ENCODE measurements at regions not wholly inside any gene's neighbourhood (a gene's known extent, or its start where the extent isn't known, plus 50 kb on each side); places are given as distances from the start of the nearest gene placed in this dataset.

- DNase-seq: no peak
Measured at GRCh38 chr19:31959527-31960018, 385.8 kb upstream of the ZNF507 start.

GRCh38 chr19:31960474-31960873, 384.9 kb upstream of the ZNF507 start:
- DNase-seq: no peak

DNA sequence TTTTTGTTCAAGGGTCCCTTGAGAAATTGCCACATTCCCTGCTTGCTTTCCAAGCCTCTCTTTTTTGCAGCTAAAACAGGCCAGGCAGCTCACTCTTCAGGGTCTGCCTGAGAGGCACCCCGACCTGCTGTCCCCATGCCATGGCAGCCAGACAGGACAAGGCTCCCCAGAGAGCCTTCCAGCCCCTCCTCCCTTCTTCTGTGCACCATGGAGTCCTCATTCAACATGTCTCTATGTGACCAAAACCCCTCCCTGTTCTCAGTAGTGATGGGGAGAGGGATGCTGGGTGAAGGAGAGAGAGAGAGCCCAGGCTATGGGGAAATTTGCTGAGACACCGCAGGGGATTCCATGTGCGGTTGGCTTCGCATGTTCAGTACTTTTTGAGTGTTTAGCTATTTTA, 384.2 kb upstream of the ZNF507 start:
- DNase-seq: no peak

DNA sequence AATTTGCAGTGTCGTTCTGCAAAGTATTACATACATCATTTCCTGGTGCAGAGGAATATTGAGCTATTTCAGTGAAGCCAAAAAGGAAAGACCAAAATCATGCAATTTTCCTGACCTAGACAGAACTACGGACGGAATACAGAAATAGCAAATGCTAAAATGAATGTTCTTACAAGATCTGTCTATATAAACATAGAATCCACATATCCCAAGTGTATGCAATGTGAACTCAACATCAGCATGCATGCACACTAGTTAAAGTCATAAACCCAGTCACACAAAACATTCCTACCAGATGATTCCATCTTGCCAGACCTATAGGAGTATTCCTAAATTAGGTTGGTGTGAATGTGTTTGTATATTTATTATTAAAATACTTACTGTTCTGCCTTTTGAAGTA, 383.7 kb upstream of the ZNF507 start:
- DNase-seq: no peak

DNA sequence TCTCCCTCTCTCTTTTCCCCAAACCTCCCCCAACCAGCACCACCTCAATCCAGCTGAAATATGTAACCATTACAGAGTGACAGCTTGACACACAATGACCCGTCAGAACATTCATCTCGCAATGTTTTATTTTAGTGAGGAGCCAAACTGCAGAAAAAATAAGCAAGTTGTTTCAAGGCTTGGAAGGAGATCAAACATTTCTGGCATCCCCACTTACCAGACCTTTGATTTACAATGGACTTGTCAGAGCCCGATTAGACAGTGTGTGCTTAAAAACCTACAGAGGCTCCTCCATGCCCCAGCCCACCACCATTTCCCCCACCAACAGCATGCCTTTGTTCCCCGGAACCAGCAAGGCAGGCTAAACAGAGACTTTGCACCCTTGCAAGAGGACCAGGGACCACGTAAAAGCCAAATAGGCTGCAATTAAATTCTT, 382.8 kb upstream of the ZNF507 start:
- no peak for DNase-seq

- no peak for DNase-seq
Measured at GRCh38 chr19:31963746-31964145, 381.7 kb upstream of the ZNF507 start.

GRCh38 chr19:31969016-31969415, 376.4 kb upstream of the ZNF507 start:
- DNase-seq: no peak

GRCh38 chr19:31970027-31970461, 375.4 kb upstream of the ZNF507 start:
- DNase-seq: no peak

- DNase-seq: no peak
Measured at GRCh38 chr19:31974290-31974689, 371.1 kb upstream of the ZNF507 start.

DNA sequence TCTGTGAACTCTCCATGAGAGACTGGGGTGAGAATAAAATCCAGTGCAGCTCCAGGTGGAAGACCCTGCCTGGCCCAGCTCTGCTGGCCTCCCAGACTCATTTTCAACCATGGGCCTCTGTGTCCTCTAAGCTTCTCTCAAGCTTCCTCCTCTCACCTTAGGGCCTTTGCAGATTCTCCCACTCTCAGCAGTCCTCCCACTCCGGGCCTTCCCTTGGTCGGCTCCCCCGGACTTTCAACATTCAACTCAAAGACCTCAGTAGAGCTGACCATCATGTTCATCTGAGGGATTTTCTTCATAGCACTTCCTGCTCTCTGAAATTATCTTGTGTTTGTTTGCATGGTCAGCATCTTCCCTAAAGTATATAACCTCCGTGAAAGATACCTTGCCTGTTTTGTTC, 370.5 kb upstream of the ZNF507 start:
- no peak for DNase-seq

DNA sequence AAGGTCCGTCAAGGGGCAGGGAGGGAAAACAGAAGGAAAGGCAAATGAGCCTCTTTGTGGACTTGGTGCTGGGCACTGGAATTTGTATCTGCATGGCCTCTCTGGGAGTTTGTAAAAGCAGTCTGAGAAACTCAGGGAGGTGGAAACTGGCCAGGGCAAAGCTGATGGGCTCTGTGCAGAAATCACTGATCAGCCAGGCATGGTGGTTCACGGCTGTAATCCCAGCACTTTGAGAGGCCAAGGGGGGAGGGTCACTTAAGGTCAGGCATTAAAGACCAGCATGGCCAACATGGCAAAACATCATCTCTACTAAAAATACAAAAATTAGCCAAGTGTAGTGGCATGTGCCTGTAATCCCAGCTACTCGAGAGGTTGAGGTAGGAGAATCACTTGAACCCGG, 369.9 kb upstream of the ZNF507 start:
- no peak for DNase-seq

DNA sequence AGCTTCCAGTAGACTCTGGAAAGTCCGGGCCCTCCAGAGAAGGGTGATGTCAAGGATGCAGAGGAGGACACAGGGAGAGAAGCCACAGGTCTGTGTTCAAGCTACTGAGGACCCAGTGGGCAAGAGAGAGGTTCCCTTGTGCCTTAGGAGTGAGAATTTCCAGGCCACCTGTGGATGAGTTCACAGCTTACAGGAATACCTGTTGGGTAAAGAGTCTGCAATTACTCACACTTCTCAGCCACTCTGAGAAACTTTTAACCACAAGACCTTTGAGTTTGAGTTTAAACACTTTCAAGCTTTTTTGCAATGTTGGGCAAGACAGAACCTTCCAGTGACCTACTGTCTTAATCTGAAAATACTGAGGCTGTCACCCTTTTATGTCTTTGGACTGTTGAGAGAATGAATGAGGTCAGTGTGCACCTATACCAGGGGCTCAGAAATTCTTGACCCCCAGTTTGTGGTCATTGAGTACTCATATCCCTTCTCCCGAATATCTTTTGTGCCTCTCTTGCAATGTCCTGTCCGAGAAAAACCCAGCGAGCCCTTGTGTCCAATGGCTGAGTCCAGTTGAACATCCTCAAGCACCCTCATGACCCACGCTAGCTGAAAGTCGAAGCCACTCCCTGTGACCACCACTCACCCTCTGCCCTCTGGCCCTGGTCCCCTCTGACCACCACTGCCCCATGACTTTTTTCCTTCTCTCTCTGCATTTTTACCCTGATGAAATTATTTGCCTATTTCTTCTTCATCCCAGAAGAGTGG, 368.5 kb upstream of the ZNF507 start:
- DNase-seq: no peak

DNA sequence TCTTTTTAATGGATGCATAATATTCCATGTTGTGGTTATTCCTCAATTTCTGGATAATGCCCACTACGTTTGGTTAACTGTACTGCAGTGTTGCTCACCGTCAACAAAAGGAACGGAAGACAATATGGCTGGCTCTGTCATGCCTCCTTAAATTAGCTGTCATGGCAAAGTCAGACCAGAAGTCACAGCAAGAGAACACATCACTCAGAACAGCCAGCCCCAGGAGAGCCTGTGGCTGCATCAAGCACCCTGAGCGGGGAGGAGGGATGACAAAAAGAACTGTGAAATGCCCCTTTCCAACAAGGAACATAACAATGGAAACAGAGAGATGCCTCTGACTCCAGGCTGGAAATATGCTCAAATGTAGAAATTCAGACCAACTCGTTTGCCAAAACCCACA, 366.0 kb upstream of the ZNF507 start:
- DNase-seq: no peak

GRCh38 chr19:31979949-31980670, 365.3 kb upstream of the ZNF507 start:
- DNase-seq: no peak

DNA sequence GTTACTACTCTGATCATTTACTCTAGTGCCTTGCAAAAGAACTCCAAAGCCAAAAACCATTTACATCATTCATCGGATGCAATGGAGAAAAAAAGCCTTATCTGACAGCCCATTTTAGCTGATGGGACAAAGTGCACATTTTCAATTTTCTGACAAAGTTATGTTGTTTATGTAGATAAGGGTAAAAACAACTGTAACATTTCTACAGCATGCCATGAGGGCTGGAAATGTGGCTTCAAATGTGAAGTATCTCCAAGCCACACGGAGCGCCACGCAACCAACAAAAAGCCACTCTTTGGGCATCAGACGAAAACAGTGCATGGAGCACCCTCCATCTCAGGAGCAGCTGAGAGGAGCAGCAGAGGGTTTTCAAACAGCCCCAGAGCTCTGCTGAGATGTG, 364.6 kb upstream of the ZNF507 start:
- DNase-seq: no peak

- no peak for DNase-seq
Measured at GRCh38 chr19:31981545-31981944, 363.9 kb upstream of the ZNF507 start.

DNA sequence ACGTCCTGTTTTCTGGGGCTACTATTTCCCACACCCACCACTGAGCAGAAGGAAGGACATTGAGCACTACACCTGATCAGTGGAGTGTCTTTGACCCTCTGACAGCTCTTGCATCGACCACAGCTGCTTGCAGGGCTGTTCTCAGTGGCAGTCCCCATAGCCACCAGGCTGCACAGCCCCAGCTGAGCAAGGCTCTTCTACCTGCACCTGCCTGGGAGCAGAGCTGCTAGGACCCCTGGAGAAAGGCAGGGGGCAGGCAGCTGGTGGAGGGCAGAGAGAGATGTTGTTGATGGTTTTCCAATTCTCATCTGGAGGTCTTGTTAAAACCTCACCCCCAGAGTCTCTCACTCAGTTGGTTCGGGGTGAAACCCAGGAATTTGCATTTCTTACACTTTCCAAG, 361.8 kb upstream of the ZNF507 start:
- no peak for DNase-seq

DNA sequence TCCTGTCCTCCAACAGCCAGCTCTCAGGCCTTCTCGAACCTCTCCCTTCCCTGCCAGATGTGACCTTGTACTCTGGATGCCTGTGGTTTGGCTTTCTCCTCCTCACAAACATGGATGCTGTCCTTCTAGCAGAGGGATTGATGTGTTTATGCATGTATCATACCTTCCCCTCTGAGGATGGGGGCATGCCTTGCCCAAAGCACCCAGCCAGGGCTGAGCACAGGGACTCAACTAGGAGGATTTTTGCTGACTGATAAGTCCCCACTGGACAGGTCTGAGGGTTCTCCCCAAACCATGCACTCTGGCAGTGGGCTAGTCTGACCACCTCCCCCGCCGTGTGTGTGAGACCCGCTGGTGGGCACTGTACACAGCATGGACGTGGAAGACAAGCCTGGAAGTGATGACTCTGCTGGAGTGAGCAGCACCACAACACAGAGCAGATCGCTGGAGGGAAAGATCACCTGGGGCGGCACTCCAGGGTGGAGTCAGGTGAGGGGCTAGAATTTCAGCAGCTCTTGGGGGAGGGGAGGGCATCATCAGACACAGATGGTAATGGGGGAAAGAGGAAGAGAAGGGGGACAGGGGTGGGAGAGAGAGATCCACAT, 360.3 kb upstream of the ZNF507 start:
- DNase-seq: no peak

DNA sequence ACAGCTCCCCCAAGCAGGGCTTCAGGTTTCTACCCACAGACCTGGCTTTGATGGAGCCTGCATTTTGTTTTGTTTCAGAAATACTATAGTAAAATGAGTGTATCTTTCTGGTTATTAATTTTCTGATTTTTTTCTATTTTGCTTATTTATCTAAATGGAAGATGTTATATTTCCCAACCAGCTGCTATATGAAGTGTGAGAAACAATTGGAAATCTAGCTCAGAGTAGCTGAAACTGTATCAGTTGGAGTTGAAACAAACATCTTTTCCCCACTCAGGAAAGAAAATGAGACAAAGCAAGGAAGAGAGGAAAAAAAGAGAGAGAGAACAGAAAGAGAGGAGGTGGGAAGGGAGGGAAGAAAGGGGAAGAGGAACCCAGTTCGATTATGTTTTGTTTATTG, 358.5 kb upstream of the ZNF507 start:
- DNase-seq: no peak

GRCh38 chr19:31988256-31988655, 357.2 kb upstream of the ZNF507 start:
- no peak for DNase-seq

DNA sequence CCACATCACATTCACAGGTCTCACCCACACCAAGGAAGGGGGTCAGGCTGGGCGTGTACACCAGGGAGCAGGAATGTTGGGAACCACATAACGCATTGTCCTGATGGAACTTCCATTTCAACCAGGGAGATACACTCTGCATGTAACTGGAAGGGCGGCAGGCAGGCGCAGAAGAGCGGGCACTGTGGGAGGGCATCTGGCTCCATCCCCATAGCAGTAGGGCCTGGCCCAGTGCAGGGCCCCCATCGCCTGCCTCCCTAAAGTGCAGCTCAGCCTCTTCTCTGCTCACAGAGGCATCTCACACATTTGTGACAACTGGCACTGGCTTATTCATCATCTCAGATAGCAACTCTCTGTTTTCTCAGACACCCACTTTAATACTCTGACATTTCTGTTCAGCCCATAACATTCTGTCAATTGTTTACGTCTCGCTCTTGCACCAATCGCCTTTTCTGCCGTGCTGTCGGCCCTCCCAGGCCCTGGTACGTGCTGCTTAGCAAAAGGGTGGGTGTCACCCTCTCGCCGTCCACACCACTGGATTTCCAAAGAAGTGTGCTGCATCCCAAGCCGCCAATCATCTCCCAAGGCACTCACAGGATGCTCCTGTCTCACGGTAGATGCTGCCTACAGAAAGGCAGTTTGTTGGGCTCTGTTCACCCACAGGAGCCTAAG, 353.3 kb upstream of the ZNF507 start:
- no peak for DNase-seq

DNA sequence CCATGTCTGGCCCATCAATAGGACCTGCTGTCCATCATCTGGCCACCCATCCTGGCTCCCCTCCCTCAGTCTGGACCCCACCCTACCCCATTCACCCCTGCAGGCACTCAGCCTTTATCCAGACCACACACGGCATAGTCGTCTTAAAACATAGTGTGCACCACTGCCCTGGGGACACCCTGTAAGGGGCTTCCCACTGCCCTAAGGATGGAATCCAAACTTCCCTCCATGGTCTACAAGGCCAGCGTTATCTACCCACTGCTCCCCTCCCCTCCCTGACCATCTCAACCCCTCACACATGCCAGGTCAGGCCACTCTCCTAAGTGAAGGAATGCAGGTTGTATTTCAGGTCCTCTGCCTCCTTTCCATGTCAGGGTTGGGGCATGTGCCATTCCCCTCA, 352.7 kb upstream of the ZNF507 start:
- DNase-seq: no peak

DNA sequence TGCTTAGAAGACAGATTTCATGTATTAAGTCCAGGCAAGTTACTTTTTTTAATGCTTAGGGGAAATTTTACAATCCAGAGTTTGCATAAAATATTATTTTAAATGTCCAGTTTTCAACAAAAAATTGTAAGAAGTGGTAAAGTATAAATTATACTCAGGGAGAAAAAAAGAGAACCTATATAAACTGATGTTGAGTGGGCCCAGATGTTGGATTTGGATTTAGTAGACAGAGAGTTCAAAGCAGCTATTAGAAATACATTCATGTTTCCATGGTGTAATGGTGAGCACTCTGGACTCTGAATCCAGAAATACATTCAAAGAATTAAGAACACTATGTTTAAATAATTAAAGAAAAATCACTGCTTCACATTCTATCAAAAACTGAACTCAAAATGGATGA, 349.9 kb upstream of the ZNF507 start:
- no peak for DNase-seq
